Activated naive CD8-positive, alpha-beta T cell treated with anti-CD3 and anti-CD28 coated beads for 36 hours (primary cell): ENCODE measurements at regions not wholly inside any gene's neighbourhood (a gene's known extent, or its start where the extent isn't known, plus 50 kb on each side); places are given as distances from the start of the nearest gene placed in this dataset.

Experiments
- DNase-seq: peaks from one replicate; pipeline ENCODE4 v3.0.0; 2021
- H3K27ac Mint-ChIP-seq: one replicate; pipeline ENCODE4 v1.8.0; 2022; ENCODE audit warnings: mild to moderate bottlenecking, moderate library complexity, mixed read lengths
- H3K27me3 Mint-ChIP-seq: one replicate; pipeline ENCODE4 v1.8.0; 2022; ENCODE audit warnings: mild to moderate bottlenecking, mixed read lengths
- H3K36me3 Mint-ChIP-seq: one replicate; pipeline ENCODE4 v1.8.0; 2021; ENCODE audit warnings: mild to moderate bottlenecking, mixed read lengths
- H3K4me1 Mint-ChIP-seq: one replicate; pipeline ENCODE4 v1.8.0; 2021; ENCODE audit warnings: mixed read lengths
- H3K4me3 Mint-ChIP-seq: one replicate; pipeline ENCODE4 v1.8.0; 2022; ENCODE audit warnings: mild to moderate bottlenecking, moderate library complexity, mixed read lengths
- H3K9me3 Mint-ChIP-seq: one replicate; pipeline ENCODE4 v1.8.0; 2022; ENCODE audit warnings: mixed read lengths

DNA sequence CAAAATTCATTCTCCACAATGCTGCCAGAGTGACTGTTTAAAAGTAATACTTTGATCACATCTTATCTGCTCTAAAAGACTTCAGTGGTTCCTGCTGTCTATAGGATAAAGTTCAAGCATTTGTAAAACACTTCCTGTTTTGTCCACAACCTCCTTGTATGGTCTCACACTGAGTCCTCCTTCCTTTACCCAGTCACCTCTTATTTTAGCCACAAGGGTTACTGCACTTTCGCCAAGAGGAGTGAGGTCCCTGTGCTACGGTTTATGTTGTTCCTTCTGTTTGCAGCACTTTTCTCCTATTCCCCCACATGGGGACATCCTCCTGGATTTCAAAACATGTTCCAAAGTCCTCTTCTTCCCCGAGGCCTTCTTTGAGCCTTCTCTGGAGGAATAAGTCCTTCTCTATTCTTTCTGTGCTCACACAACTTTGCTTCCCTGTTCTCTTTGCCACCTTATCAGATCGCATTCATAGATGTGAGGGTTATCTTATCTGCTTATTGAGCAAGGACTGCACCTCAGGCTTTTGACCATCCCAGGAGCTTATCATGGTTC lies 112.2 kb upstream of the NABP1 start:
- no peak overlapping the region for H3K4me3 Mint-ChIP-seq
- no peak overlapping the region for H3K27ac Mint-ChIP-seq
- H3K36me3 Mint-ChIP-seq = no peaks in the 10 kb centered on the region
- no peak for DNase-seq
- peaks cover 35% of the 10 kb centered on the region for H3K27me3 Mint-ChIP-seq
- H3K9me3 Mint-ChIP-seq = no peaks in the 10 kb centered on the region
- H3K4me1 Mint-ChIP-seq = peaks cover 13% of the 10 kb centered on the region

DNA sequence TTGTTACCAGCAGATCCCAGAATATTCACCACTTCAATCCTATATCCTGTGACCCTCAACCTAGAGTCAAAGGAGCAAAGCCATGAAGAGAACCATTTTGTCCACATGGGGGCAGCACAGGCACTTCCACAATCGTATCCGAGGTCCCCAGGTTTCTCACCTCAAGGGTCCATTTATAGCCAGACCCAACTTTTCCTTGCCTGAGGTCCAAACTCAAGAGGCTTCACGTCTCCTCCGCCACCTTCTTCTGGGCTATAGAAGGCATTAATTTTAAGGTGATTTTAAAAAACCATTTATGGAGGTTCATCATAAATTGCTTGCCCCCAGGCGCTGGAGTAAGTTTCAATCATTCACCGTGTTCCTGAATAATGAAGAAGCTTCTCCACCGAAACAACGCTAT lies 111.6 kb upstream of the NABP1 start:
- Mint-ChIP-seq H3K27me3 (peaks cover 35% of the 10 kb centered on the region), H3K9me3 (no peaks in the 10 kb centered on the region), H3K36me3 (no peaks in the 10 kb centered on the region), H3K4me1 (peaks cover 19% of the 10 kb centered on the region), H3K4me3 (no peak overlapping the region), H3K27ac (no peak overlapping the region)
- DNase-seq = peak; percentile 57

DNA sequence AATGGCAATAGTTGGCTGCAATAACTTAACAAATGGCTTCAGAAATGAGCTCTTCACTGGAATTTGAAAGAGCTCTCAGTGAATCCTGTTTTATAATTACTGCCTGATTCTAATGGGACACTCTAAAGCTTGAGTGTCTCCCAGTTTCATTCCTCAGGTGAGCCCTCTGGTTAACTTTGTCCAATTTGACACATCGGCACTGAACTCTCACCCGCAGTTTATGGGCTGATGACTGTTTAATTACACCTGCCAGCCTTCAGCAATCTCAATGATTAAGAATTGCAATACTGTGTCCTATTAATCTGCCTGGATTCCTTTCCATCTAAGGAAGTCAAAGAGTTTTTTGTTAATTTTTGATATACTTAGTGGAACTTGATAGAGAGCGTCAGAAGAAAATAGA lies 110.7 kb upstream of the NABP1 start:
- Mint-ChIP-seq H3K4me1 (peaks cover 27% of the 10 kb centered on the region), H3K27me3 (peaks cover 35% of the 10 kb centered on the region)

DNA sequence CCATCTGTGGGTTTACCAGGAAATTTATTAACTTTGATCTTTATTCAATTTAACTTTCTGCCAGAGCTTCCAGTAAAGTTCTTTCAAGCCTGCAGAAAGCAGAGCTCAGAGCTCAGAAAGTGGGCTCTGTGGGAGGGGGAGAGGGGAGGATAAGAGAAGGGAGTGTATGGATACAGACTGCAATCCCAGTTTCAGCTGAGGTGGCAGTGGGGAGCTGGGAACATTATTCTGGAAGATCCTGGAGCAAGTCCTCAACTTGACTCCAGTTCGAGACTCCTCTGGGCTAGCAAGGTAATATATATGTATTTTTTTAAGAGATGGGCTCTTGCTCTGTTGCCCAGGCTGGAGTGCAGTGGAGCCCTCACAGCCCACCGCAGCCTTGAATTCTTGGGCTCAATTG lies 108.9 kb upstream of the NABP1 start:
- Mint-ChIP-seq H3K4me1 (peaks cover 42% of the 10 kb centered on the region), H3K27me3 (peaks cover 35% of the 10 kb centered on the region), H3K36me3 (no peaks in the 10 kb centered on the region), H3K9me3 (no peaks in the 10 kb centered on the region), H3K4me3 (no peak overlapping the region), H3K27ac (no peak overlapping the region)
- DNase-seq = no peak

More for the DNA sequence above, 110.7 kb upstream of the NABP1 start:
- no peaks in the 10 kb centered on the region for H3K9me3 Mint-ChIP-seq
- H3K4me3 Mint-ChIP-seq = no peak overlapping the region
- H3K36me3 Mint-ChIP-seq = no peaks in the 10 kb centered on the region
- no peak overlapping the region for H3K27ac Mint-ChIP-seq
- DNase-seq = no peak

DNA sequence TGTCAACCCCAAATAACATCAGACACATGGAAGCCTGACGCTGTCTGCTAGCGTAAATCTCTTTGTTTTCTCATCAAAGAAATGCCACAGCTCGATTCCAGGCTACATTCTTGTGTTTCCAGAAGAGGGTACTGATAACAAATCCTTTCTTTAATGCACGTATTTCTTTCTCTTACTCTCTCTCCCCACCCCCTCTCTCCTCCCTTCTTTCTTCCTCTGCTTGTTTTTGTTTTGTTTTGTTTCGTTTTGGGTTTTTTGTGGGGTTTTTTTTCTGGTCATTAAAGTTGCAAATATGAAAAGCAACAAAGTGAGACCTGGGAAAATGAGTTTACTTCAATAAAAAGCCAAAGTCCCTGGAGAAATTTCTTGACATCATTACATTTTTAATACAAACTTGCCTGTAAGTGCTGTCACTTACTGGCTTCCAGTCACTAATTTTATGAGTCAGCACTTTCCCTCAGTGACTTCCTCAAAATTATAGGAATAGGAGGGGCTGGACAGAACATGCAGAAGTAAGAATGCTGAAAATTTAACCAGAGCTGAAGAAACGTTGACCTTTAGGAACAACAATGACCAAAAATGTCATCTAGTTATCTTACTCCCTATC lies 106.7 kb upstream of the NABP1 start:
- peak overlapping the region; percentile 61 for H3K27ac Mint-ChIP-seq
- no peaks in the 10 kb centered on the region for H3K36me3 Mint-ChIP-seq
- H3K9me3 Mint-ChIP-seq = no peaks in the 10 kb centered on the region
- DNase-seq = no peak
- peaks cover 25% of the 10 kb centered on the region for H3K27me3 Mint-ChIP-seq
- H3K4me3 Mint-ChIP-seq = peak overlapping the region; percentile 60
- H3K4me1 Mint-ChIP-seq = peaks cover 42% of the 10 kb centered on the region

DNA sequence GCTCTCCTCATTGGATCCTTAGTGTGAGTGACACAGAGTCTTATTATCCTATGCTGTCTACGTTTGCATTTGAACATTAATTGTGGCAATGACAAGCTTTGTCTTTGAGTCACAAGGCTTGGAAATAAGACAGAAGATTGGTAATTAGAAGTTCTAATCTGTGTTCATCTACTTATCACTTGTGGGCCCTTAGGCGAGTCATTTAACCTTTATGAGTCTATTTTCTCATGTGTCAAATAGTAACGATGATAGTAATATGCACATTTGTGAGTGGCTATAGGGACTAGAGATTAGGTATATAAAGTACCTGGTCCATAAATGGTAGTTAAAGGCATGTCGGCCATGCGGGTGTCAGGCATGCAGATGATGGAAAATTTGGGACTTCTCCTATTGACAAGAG lies 105.6 kb upstream of the NABP1 start:
- Mint-ChIP-seq H3K36me3 (no peaks in the 10 kb centered on the region), H3K27ac (peak overlapping the region; percentile 55), H3K4me3 (no peak overlapping the region), H3K9me3 (no peaks in the 10 kb centered on the region), H3K4me1 (peaks cover 42% of the 10 kb centered on the region), H3K27me3 (peaks cover 23% of the 10 kb centered on the region)
- no peak for DNase-seq

DNA sequence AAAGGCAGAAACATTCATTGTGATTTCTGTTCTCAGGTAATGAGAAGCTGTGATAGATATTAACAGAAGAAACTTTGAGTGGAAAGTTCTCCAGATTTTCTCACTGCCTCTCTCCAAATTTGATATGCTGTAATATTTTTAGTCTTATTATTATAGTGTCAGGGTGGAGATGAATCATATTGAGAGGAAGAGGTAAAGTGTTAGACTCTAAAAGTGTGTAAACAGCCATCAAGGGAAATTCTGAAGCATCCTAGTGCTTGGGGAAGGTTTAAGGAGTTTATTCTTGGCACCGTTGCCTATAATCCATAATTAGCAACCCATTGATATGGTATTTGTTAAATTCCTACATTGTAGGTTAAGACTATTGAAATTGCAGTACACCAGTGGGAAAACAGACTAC lies 104.7 kb upstream of the NABP1 start:
- peaks cover 18% of the 10 kb centered on the region for H3K27me3 Mint-ChIP-seq
- DNase-seq = no peak
- H3K36me3 Mint-ChIP-seq = no peaks in the 10 kb centered on the region
- H3K27ac Mint-ChIP-seq = peak overlapping the region; percentile 69
- peaks cover 42% of the 10 kb centered on the region for H3K4me1 Mint-ChIP-seq
- H3K9me3 Mint-ChIP-seq = no peaks in the 10 kb centered on the region
- H3K4me3 Mint-ChIP-seq = no peak overlapping the region

DNA sequence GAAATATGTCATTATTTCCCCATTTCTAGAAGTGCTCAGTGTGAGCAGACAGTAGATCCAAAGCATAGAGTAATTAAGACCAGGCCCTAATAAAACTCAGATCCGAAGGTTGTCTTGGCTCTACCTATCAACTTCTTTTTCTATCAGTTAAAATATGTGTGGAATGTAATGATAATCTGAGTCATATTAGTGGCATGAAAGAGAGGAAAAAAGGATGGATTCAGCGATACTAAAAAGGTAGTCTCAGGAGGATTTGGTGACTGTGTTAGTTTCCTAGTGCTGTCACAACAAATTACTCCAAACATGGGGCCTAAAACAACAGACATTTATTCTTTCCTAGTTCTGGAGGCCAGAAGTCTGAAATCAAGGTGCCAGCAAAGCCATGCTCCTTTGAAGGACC lies 103.7 kb upstream of the NABP1 start:
- peaks cover 9% of the 10 kb centered on the region for H3K27me3 Mint-ChIP-seq

DNA sequence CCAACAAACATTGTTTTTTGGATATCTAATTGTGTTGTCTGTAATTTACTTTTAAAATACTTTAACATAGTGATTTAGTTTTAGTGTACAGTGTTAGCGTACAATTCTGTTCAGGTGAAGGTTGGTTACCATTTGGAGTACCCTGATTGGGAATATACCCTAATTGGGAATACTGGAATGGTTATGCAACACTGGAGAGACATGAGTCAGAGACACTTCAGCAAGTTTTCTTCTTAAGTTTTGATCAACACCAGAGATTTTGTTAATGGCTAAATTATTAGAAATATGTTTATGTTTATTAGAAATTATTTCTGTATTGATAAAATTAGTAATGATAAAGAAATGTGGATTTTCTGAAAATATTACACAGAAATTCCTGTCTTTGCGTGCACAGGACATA lies 100.3 kb upstream of the NABP1 start:
- Mint-ChIP-seq H3K36me3 (no peaks in the 10 kb centered on the region), H3K27me3 (no peaks in the 10 kb centered on the region), H3K27ac (no peak overlapping the region), H3K9me3 (no peaks in the 10 kb centered on the region), H3K4me3 (no peak overlapping the region), H3K4me1 (peaks cover 18% of the 10 kb centered on the region)
- DNase-seq = no peak

More for the DNA sequence above, 103.7 kb upstream of the NABP1 start:
- peak overlapping the region; percentile 78 for H3K27ac Mint-ChIP-seq
- H3K4me3 Mint-ChIP-seq = no peak overlapping the region
- no peaks in the 10 kb centered on the region for H3K9me3 Mint-ChIP-seq
- DNase-seq = no peak
- H3K36me3 Mint-ChIP-seq = no peaks in the 10 kb centered on the region
- peaks cover 42% of the 10 kb centered on the region for H3K4me1 Mint-ChIP-seq

DNA sequence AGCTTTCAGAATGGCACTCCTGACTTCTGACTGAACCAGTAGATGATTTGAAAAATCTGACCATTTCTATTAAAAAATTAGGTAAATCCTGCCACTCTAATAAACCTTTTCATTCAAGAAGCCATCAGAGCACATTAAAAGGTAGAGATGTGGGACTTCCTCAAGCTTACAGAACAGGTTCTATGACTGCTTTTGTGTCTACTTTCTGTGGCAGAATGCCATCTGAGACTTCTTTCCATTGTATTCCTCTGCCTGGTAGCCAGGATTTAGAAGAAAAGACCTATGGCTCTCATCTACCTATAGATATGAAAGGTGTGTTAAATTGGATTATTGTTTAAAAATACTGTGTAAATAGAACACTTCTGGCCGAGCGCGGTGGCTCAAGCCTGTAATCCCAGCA lies 99.9 kb upstream of the NABP1 start:
- Mint-ChIP-seq H3K4me3 (no peak overlapping the region), H3K9me3 (no peaks in the 10 kb centered on the region), H3K27ac (no peak overlapping the region), H3K36me3 (no peaks in the 10 kb centered on the region), H3K27me3 (peaks cover 3% of the 10 kb centered on the region), H3K4me1 (peaks cover 14% of the 10 kb centered on the region)
- no peak for DNase-seq

DNA sequence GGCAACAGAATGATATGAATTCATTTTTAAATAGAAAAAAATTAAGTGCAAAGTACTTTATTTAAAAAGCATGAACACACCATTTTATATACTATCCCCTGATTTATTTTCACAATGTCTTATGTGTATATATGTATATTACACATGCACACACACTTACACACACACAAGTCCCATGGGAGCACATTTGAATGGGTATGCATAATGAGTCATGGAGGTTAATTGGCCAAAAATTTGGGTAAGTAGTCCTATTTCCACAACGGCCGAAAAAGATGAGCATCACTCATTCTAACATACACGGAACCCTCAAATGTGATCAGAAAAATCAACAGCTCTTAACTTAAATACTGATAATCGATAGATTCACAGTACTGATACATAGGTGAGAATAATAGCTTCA lies 97.4 kb upstream of the NABP1 start:
- H3K9me3 Mint-ChIP-seq = no peaks in the 10 kb centered on the region
- no peak overlapping the region for H3K27ac Mint-ChIP-seq
- no peaks in the 10 kb centered on the region for H3K36me3 Mint-ChIP-seq
- H3K4me3 Mint-ChIP-seq = no peak overlapping the region
- DNase-seq = no peak
- H3K27me3 Mint-ChIP-seq = peaks cover 3% of the 10 kb centered on the region
- no peaks in the 10 kb centered on the region for H3K4me1 Mint-ChIP-seq

DNA sequence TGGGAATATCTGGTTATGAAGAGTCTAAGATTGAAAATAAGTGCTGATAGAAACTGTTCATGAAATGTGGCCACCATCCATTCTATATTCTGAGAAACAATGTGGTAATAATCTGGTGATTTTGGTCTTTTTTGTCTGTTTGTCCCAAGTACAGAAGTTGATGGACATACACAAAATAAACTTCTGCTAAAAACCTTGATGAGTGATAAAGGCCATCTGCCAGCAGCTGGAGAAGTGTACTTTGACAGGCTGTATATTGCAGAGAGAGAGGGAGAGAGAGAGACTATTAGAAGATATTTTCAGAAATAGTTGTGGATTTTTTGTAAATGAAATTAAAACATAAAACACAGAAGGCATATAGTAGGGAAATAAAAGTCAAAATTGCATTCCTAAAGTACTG lies 96.9 kb upstream of the NABP1 start:
- Mint-ChIP-seq H3K4me1 (peaks cover 2% of the 10 kb centered on the region), H3K27ac (no peak overlapping the region), H3K36me3 (no peaks in the 10 kb centered on the region), H3K27me3 (peaks cover 3% of the 10 kb centered on the region), H3K4me3 (no peak overlapping the region), H3K9me3 (no peaks in the 10 kb centered on the region)
- no peak for DNase-seq

DNA sequence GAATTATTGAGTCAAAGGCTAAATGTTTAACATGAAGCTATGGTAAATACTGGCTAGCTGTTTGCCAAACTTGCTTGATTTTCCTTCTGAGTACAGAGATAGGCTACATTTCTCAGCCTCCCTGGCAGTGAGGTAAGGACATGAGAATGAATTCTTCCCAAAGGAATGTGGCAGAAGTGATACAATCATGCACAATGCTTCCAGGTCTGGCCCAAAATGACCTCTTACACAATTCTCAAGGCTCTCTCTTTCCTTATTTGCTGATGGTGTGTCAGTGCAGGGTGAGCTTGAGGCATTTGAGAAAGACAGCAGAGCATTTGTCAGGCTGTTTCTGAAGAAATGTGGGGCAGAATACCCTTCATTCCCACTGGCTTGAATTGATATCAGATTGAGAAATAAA lies 95.6 kb upstream of the NABP1 start:
- Mint-ChIP-seq H3K36me3 (no peaks in the 10 kb centered on the region), H3K4me1 (peaks cover 2% of the 10 kb centered on the region), H3K27me3 (peaks cover 3% of the 10 kb centered on the region), H3K4me3 (no peak overlapping the region), H3K27ac (no peak overlapping the region), H3K9me3 (no peaks in the 10 kb centered on the region)
- DNase-seq = no peak

DNA sequence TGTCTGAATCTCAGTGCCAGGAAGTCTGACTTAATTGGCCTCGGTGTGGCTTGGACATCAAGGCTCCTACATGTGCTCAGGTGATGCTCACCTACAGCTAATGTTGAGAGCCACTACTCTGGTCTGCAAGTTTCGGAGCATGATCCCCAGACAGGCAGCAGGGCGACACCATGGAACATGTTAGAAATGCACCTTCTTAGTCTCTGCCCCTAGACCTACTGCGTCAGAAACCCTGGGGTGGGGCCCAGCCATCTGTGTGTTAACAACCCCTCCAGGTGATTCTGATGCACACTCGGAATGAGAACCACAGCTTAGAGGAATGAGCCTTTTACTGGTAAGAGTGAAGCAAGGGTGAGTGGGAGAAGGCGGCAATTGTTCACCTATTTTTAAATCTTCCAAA lies 86.9 kb upstream of the NABP1 start:
- Mint-ChIP-seq H3K4me1 (peaks cover 3% of the 10 kb centered on the region), H3K36me3 (no peaks in the 10 kb centered on the region), H3K4me3 (no peak overlapping the region), H3K27me3 (no peaks in the 10 kb centered on the region), H3K27ac (no peak overlapping the region), H3K9me3 (no peaks in the 10 kb centered on the region)
- DNase-seq = no peak

DNA sequence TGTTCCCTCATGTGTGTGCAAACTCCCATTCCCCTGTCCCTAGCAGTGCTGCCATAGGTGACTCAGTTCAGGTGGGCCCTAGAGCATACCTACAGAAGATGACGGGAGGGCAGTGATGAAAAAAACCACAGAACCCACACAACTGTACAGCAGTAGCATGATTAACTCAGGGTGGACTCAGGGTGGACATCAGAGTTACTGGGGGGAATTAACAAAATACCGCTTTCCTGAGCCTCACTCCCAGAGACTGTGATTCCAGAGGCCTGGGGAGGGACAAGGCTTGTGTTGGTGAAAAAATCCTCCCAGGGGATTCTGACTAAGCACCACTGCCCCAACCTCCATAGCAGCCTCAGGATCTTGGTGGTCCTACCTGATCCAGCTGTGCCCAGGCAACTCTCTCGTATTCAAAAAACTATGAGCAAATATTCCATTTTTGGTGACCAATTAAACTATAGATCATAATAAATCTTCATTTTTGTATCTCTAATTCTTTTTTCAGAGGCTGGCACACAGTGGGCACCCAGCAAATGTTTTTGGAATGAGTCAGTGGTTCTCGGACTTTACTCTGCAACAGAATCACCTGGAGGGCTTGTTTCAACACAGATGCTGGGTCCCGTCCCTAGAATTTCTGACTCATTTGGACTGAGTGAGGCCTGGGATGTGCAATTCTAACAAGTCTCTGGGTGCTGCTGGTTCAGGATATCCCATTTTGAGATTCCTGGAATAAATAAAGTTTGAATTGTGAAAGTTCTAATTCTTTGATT lies 84.1 kb upstream of the NABP1 start:
- Mint-ChIP-seq H3K27ac (no peak overlapping the region), H3K36me3 (no peaks in the 10 kb centered on the region), H3K9me3 (no peaks in the 10 kb centered on the region), H3K4me3 (no peak overlapping the region), H3K27me3 (no peaks in the 10 kb centered on the region), H3K4me1 (peaks cover 3% of the 10 kb centered on the region)
- no peak for DNase-seq
